ENCODE measurements at regions not wholly inside any gene's neighbourhood (a gene's known extent, or its start where the extent isn't known, plus 50 kb on each side); places are given as distances from the start of the nearest gene placed in this dataset.

- TF ChIP-seq POLR2A (IDR thresholded peaks at IDR 0.05) (no peak), CTCF (IDR thresholded peaks at IDR 0.05) (no peak)
Observed at GRCh38 chr6:148021699-148022098, 320.9 kb upstream of the SASH1 start.

Measured in body of pancreas (tissue), 4 donors.